Lower leg skin (tissue), 4 donors: ENCODE measurements at regions not wholly inside any gene's neighbourhood (a gene's known extent, or its start where the extent isn't known, plus 50 kb on each side); places are given as distances from the start of the nearest gene placed in this dataset.

Experiments
- DNase-seq, 2 donors: peaks; one replicate each; pipeline ENCODE4 v3.0.0-alpha.2; 2019; ENCODE audit warnings: low spot score in 2 of 2
- H3K4me3 ChIP-seq: fragments of 200-600 bp; sonication (generic); 2 replicates; pipeline ENCODE4 v1.5.1; 2017; ENCODE audit warnings: mild to moderate bottlenecking, low read depth; ENCODE audit not compliant: poor library complexity, severe bottlenecking
- CTCF ChIP-seq, 3 donors: fragments of 450-650 bp; IDR thresholded peaks; one replicate each; pipeline ENCODE4 v1.5.1; 2016; ENCODE audit warnings: antibody characterized with exemption in 3 of 3, mild to moderate bottlenecking in 3 of 3, moderate library complexity in 2 of 3
- POLR2A ChIP-seq, 2 donors: fragments of 450-650 bp; IDR thresholded peaks; one replicate each; pipeline ENCODE4 v1.6.1; 2016 to 2017; ENCODE audit warnings: antibody characterized with exemption in 2 of 2, mild to moderate bottlenecking in 1 of 2, moderate library complexity in 1 of 2
- WGBS, 2 donors: methylation state at CpG; one replicate each; pipeline ENCODE4 v1.1.5; 2018; 5-methylcytosine and 5-hydroxymethylcytosine counted together
- intact Hi-C: fragments of 100-400 bp; cut with DNase I; formaldehyde crosslinking; loops from one replicate; pipeline ENCODE4 v1.15.0; 2023; ENCODE audit warnings: low total_unique reads
- microRNA-seq, 2 donors: library from miRNA; unstranded; fragments of <30 nt; microRNA quantifications; one replicate each; pipeline ENCODE4, GENCODE V29; 2016; ENCODE audit warnings: borderline replicate concordance in 2 of 2, borderline number of aligned reads in 1 of 2

- TF ChIP-seq POLR2A (IDR thresholded peaks at IDR 0.05) (no peak), CTCF (IDR thresholded peaks at IDR 0.05) (no peak)
- no peak for DNase-seq
- H3K4me3 ChIP-seq: no peak overlapping the region
- intact Hi-C loops: no loop called here
These were observed 67.9 kb upstream of the AADAT start for GRCh38 chr4:170157670-170158069.

- no peak for DNase-seq
- intact Hi-C loops: no loop called here
- TF ChIP-seq CTCF (IDR thresholded peaks at IDR 0.05) (no peak), POLR2A (IDR thresholded peaks at IDR 0.05) (no peak)
- 77 to 81% methylated on average over 1 of the region's 1 CpG for WGBS, 2 donors
- no peak overlapping the region for H3K4me3 ChIP-seq
These were observed 55.4 kb upstream of the AADAT start for GRCh38 chr4:170145120-170145519.

- no peak for TF ChIP-seq POLR2A (IDR thresholded peaks at IDR 0.05)
- TF ChIP-seq CTCF (IDR thresholded peaks at IDR 0.05): no peak
- H3K4me3 ChIP-seq: no peak overlapping the region
- intact Hi-C loops: loop anchor here (10.0 kb wide), 1 partner anchor 645 kb away; no protein-coding TSS in a partner anchor
- DNase-seq: no peak
- WGBS, 2 donors: 69 to 76% methylated on average over 4 of the region's 4 CpGs
These were observed 50.0 kb upstream of the AADAT start for GRCh38 chr4:170139764-170140163.

Small RNA genes lying in the stretch of these regions (microRNA-seq; reads per million reads assigned to microRNA genes)
- 0 reads per million in 2 donors for gene MIR6082
